ENCODE measurements at regions not wholly inside any gene's neighbourhood (a gene's known extent, or its start where the extent isn't known, plus 50 kb on each side); places are given as distances from the start of the nearest gene placed in this dataset.

DNA sequence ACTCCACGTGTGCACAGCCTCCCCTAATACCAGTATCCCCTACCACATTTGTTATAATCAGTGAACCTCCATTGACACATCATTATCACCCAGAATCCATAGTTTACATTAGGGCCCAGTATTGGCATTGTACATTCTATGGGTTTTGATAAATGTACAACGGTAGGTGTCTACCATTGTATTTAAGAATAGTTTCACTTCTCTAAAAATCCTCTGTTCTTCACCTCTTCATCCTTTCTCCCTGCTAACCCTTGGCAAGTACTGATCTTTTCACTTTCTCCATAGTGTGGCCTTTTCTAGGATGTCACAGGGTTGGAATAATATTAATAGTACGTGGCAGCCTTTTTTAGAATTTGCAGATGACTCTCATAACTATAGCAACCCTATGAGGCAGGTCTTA lies 353.8 kb downstream of the DDX10 start:
- TF ChIP-seq, protein P1, sequence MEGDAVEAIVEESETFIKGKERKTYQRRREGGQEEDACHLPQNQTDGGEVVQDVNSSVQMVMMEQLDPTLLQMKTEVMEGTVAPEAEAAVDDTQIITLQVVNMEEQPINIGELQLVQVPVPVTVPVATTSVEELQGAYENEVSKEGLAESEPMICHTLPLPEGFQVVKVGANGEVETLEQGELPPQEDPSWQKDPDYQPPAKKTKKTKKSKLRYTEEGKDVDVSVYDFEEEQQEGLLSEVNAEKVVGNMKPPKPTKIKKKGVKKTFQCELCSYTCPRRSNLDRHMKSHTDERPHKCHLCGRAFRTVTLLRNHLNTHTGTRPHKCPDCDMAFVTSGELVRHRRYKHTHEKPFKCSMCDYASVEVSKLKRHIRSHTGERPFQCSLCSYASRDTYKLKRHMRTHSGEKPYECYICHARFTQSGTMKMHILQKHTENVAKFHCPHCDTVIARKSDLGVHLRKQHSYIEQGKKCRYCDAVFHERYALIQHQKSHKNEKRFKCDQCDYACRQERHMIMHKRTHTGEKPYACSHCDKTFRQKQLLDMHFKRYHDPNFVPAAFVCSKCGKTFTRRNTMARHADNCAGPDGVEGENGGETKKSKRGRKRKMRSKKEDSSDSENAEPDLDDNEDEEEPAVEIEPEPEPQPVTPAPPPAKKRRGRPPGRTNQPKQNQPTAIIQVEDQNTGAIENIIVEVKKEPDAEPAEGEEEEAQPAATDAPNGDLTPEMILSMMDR (IDR thresholded peaks at IDR 0.05) = no peak
- TF ChIP-seq POLR2AphosphoS5 (IDR thresholded peaks at IDR 0.05; ENCODE audit: low read depth, low read length) (no peak), TEAD4 (IDR thresholded peaks at IDR 0.05; ENCODE audit: borderline replicate concordance, insufficient read depth) (no peak), FOXM1 (IDR thresholded peaks at IDR 0.05; ENCODE audit: low read depth) (no peak), TAF1 (IDR thresholded peaks at IDR 0.05; ENCODE audit: borderline replicate concordance, low read depth, low read length) (no peak)
- TF ChIP-seq, protein P2, sequence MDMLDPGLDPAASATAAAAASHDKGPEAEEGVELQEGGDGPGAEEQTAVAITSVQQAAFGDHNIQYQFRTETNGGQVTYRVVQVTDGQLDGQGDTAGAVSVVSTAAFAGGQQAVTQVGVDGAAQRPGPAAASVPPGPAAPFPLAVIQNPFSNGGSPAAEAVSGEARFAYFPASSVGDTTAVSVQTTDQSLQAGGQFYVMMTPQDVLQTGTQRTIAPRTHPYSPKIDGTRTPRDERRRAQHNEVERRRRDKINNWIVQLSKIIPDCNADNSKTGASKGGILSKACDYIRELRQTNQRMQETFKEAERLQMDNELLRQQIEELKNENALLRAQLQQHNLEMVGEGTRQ (IDR thresholded peaks at IDR 0.05; ENCODE audit: borderline replicate concordance, low read depth, low read length) = no peak

Data from SK-N-SH (cell line).